Activated T-cell treated with anti-CD3 and anti-CD28 coated beads, Interleukin-2, amount 50 U/mL, for 4 hours (primary cell): ENCODE measurements at regions not wholly inside any gene's neighbourhood (a gene's known extent, or its start where the extent isn't known, plus 50 kb on each side); places are given as distances from the start of the nearest gene placed in this dataset.

Experiments
- ATAC-seq, 2 donors: fragments of 200-7000 bp; cut with Tn5 transposase; one replicate each; pipeline ENCODE4 v1.10.0; 2021
- DNase-seq: peaks from one replicate; pipeline ENCODE4 v3.0.0-alpha.2; 2020
- H3K27me3 Mint-ChIP-seq: one replicate; pipeline ENCODE4 v1.8.0; 2021; ENCODE audit warnings: low read depth, mixed read lengths
- H3K36me3 Mint-ChIP-seq: one replicate; pipeline ENCODE4 v1.8.0; 2022; ENCODE audit warnings: mixed read lengths; ENCODE audit not compliant: insufficient read depth
- H3K4me1 Mint-ChIP-seq: one replicate; pipeline ENCODE4 v1.8.0; 2021; ENCODE audit warnings: low read depth, mixed read lengths
- H3K4me3 Mint-ChIP-seq: one replicate; pipeline ENCODE4 v1.8.0; 2021; ENCODE audit warnings: mild to moderate bottlenecking, moderate library complexity, mixed read lengths
- H3K9me3 Mint-ChIP-seq: one replicate; pipeline ENCODE4 v1.8.0; 2021; ENCODE audit warnings: mixed read lengths

GRCh38 chr16:64892835-64893785 is 228.8 kb downstream of the CDH11 start:
- ATAC-seq (no peak), DNase-seq (no peak)
- Mint-ChIP-seq H3K4me1 (no peaks in the 10 kb centered on the region), H3K4me3 (no peak overlapping the region), H3K36me3 (no peaks in the 10 kb centered on the region), H3K9me3 (peaks cover 24% of the 10 kb centered on the region), H3K27me3 (no peaks in the 10 kb centered on the region)

GRCh38 chr16:64889446-64889845 is 232.4 kb downstream of the CDH11 start:
- Mint-ChIP-seq H3K4me3 (no peak overlapping the region), H3K27me3 (no peaks in the 10 kb centered on the region)

GRCh38 chr16:64887651-64888050 is 234.2 kb downstream of the CDH11 start:
- H3K27me3 Mint-ChIP-seq: no peaks in the 10 kb centered on the region
- no peaks in the 10 kb centered on the region for H3K4me1 Mint-ChIP-seq
- peaks cover 24% of the 10 kb centered on the region for H3K9me3 Mint-ChIP-seq
- no peaks in the 10 kb centered on the region for H3K36me3 Mint-ChIP-seq
- no peak for DNase-seq
- H3K4me3 Mint-ChIP-seq: no peak overlapping the region
- ATAC-seq: no peak

More at GRCh38 chr16:64889446-64889845, 232.4 kb downstream of the CDH11 start:
- Mint-ChIP-seq H3K4me1 (no peaks in the 10 kb centered on the region), H3K36me3 (no peaks in the 10 kb centered on the region), H3K9me3 (peaks cover 22% of the 10 kb centered on the region)
- ATAC-seq (no peak), DNase-seq (no peak)

GRCh38 chr16:64882078-64882784 is 239.6 kb downstream of the CDH11 start:
- DNase-seq (no peak), ATAC-seq (no peak)
- Mint-ChIP-seq H3K4me1 (no peaks in the 10 kb centered on the region), H3K9me3 (peaks cover 15% of the 10 kb centered on the region), H3K36me3 (no peaks in the 10 kb centered on the region), H3K27me3 (no peaks in the 10 kb centered on the region), H3K4me3 (no peak overlapping the region)

GRCh38 chr16:64880994-64881393 is 240.9 kb downstream of the CDH11 start:
- H3K4me1 Mint-ChIP-seq: no peaks in the 10 kb centered on the region
- no peaks in the 10 kb centered on the region for H3K36me3 Mint-ChIP-seq
- no peak overlapping the region for H3K4me3 Mint-ChIP-seq
- no peak for DNase-seq
- H3K27me3 Mint-ChIP-seq: no peaks in the 10 kb centered on the region
- ATAC-seq: no peak
- peaks cover 13% of the 10 kb centered on the region for H3K9me3 Mint-ChIP-seq

GRCh38 chr16:64880006-64880405 is 241.9 kb downstream of the CDH11 start:
- no peak overlapping the region for H3K4me3 Mint-ChIP-seq
- DNase-seq: no peak
- H3K9me3 Mint-ChIP-seq: peaks cover 17% of the 10 kb centered on the region
- H3K36me3 Mint-ChIP-seq: no peaks in the 10 kb centered on the region
- no peaks in the 10 kb centered on the region for H3K4me1 Mint-ChIP-seq
- no peaks in the 10 kb centered on the region for H3K27me3 Mint-ChIP-seq
- no peak for ATAC-seq

GRCh38 chr16:64878940-64879339 is 242.9 kb downstream of the CDH11 start:
- ATAC-seq (no peak), DNase-seq (no peak)
- H3K4me1 Mint-ChIP-seq: no peaks in the 10 kb centered on the region
- H3K27me3 Mint-ChIP-seq: no peaks in the 10 kb centered on the region
- H3K36me3 Mint-ChIP-seq: no peaks in the 10 kb centered on the region
- H3K4me3 Mint-ChIP-seq: no peak overlapping the region
- H3K9me3 Mint-ChIP-seq: peaks cover 17% of the 10 kb centered on the region

- DNase-seq: no peak
- Mint-ChIP-seq H3K4me1 (no peaks in the 10 kb centered on the region), H3K4me3 (no peak overlapping the region), H3K36me3 (no peaks in the 10 kb centered on the region), H3K9me3 (peaks cover 25% of the 10 kb centered on the region), H3K27me3 (no peaks in the 10 kb centered on the region)
- ATAC-seq: no peak
These were observed 249.8 kb downstream of the CDH11 start for GRCh38 chr16:64872101-64872500.

GRCh38 chr16:64870859-64871258 is 251.0 kb downstream of the CDH11 start:
- Mint-ChIP-seq H3K27me3 (no peaks in the 10 kb centered on the region), H3K36me3 (no peaks in the 10 kb centered on the region), H3K4me1 (no peaks in the 10 kb centered on the region), H3K4me3 (no peak overlapping the region), H3K9me3 (peaks cover 27% of the 10 kb centered on the region)
- DNase-seq: no peak
- no peak for ATAC-seq

- DNase-seq (no peak), ATAC-seq (no peak)
- Mint-ChIP-seq H3K36me3 (no peaks in the 10 kb centered on the region), H3K4me3 (no peak overlapping the region), H3K27me3 (no peaks in the 10 kb centered on the region), H3K9me3 (peaks cover 22% of the 10 kb centered on the region), H3K4me1 (no peaks in the 10 kb centered on the region)
These were observed 252.1 kb downstream of the CDH11 start for GRCh38 chr16:64869781-64870180.

GRCh38 chr16:64866021-64866420 is 255.8 kb downstream of the CDH11 start:
- Mint-ChIP-seq H3K4me3 (no peak overlapping the region), H3K4me1 (no peaks in the 10 kb centered on the region), H3K27me3 (no peaks in the 10 kb centered on the region), H3K9me3 (peaks cover 25% of the 10 kb centered on the region), H3K36me3 (no peaks in the 10 kb centered on the region)
- DNase-seq (no peak), ATAC-seq (no peak)

GRCh38 chr16:64865069-64865696 is 256.7 kb downstream of the CDH11 start:
- H3K36me3 Mint-ChIP-seq: no peaks in the 10 kb centered on the region
- no peaks in the 10 kb centered on the region for H3K4me1 Mint-ChIP-seq
- H3K4me3 Mint-ChIP-seq: no peak overlapping the region
- H3K9me3 Mint-ChIP-seq: peaks cover 26% of the 10 kb centered on the region
- no peak for DNase-seq
- no peaks in the 10 kb centered on the region for H3K27me3 Mint-ChIP-seq
- no peak for ATAC-seq

- Mint-ChIP-seq H3K4me3 (no peak overlapping the region), H3K36me3 (no peaks in the 10 kb centered on the region), H3K9me3 (peaks cover 25% of the 10 kb centered on the region), H3K27me3 (no peaks in the 10 kb centered on the region), H3K4me1 (no peaks in the 10 kb centered on the region)
- ATAC-seq: no peak
- DNase-seq: no peak
These were observed 257.5 kb downstream of the CDH11 start for GRCh38 chr16:64864232-64864809.

GRCh38 chr16:64858076-64858475 is 263.8 kb downstream of the CDH11 start:
- H3K9me3 Mint-ChIP-seq: peaks cover 17% of the 10 kb centered on the region
- DNase-seq: no peak
- H3K36me3 Mint-ChIP-seq: no peaks in the 10 kb centered on the region
- H3K4me3 Mint-ChIP-seq: no peak overlapping the region
- H3K4me1 Mint-ChIP-seq: no peaks in the 10 kb centered on the region
- H3K27me3 Mint-ChIP-seq: no peaks in the 10 kb centered on the region
- ATAC-seq: no peak
